GM19463 (cell line): ENCODE measurements at regions not wholly inside any gene's neighbourhood (a gene's known extent, or its start where the extent isn't known, plus 50 kb on each side); places are given as distances from the start of the nearest gene placed in this dataset.
"Not testable (repeated sequence)": the region's sequence is repeated elsewhere in the genome, so short reads cannot be mapped to it uniquely, and the experiment has no call there.

Source experiments
- ATAC-seq: cut with Tn5 transposase; IDR thresholded peaks from one replicate; pipeline ENCODE4 v1.9.1; 2021; ENCODE audit warnings: mild to moderate bottlenecking, moderate library complexity; ENCODE audit not compliant: unreplicated experiment

DNA sequence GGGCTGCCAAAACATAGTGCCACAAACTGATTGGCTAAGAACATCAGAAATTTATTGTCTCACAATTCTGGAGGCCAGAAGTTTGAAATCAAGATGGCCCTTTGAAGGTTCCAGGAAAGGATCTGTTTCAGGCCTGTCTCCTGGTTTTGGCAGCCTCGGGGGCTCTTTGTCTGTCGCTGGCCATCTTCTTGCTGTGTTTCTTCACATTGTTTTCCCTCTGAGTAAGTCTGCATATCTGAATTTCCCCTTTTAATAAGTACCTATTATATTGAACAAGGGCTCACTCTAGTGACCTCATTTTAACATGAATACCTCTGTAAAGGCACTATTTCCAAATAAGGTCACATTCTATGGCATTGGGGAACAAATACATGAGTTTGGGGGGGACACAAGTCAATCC is 467.1 kb upstream of the MGAT4C start:
- no peak for ATAC-seq

DNA sequence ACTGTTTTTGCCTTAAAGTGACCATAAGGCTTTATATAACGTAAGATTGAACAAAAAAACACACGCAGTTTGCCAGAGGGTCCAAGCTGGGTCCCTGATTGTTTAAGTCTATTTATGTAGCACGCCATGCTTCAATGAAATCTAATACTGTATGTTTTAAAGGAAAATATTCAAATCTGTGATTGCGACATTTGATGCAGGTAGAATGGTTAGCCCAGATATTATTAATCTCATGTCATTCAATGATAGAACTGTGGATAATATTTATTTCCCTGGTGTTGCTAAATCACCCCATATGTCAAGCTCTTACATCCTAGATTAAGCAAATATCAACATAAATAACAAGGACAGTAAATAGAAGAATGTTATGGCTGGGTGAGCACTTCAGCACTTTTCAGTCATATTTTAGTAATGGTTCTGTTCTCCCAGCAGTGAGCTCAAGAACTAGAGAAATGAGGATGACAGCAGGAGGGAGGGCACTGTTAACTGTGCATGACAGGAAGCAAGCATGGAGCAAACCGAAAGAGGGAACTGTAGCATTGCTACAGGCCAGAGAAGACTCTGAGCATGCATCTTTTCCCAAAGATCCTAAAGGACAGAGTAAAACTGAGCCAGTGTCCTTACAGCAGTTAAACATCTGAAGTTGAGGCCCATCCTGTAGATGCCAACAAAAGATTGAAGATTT is 465.7 kb upstream of the MGAT4C start:
- ATAC-seq, result no peak

DNA sequence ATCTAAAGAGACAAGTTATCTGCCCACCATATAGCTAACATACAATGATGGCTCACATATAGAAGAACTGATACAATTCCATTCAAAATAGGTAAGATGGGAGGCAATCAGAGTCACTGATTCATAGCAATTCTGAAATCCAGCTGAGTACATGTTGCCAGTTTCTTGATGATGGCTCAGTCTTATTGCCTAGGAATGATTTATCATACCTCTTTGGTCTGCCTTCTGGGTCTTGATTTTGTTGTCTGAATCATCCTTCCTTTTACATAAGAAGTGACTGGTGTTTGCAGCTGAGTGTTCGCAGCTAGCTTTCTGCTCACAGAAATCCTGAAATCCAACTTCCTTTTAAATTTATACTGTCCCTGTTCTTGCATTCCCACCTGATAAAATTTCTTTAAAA is 463.2 kb upstream of the MGAT4C start:
- ATAC-seq, result no peak

DNA sequence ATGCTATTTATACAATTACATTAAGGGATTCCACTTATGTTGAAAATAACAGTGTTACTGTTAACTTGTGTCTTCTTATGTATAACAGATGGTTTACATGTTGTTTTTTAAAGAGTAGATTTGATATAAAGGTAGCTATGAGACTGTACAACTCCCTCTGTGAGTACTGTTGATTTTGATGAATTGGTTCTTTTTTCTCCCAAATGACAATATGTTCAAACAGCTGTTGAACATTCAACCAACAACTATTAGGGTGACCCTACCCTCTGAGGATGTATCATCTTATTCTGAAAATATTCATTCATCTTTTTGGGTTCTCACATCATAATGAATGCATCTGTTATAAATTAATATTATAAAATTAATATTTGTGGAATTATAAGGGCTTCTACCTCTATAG is 456.9 kb upstream of the MGAT4C start:
- ATAC-seq, result no peak

DNA sequence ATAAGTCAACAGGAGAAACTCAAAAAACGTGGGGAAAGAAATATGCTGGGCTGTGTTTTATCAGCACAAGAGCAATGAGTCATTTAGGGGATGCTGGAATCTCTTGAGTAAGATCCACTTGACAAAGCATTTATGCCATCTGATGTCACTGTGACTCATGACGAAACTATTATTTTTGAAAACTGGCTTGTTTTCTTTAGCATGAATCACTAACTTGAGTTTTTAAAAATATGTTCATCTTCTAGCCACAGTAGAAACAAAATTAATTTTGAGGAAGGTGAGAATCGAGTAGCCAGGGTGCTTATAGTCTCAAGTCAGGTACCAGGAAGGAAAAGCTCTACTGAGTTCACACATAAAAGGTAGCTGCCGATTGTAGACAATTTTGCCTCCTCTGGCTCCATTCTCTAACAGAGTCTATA is 456.2 kb upstream of the MGAT4C start:
- ATAC-seq, result no peak

DNA sequence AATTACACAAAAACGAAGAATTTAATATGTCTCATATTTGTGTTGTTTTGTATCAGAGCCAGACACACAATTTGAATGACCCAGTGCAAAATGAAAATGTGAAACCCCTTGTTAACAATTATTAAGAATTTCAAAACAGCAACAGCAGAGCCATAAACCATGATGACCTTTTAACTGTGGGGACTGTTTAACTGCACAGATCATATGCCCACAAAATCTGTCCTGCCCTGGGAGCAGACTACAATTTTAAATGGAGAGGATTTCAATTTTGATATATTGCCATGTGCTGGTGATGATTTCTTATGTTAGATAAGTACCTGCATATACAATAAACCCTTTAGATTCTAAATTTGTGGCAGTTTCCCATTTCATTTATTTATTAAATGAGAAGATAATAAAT is 455.5 kb upstream of the MGAT4C start:
- no peak for ATAC-seq

DNA sequence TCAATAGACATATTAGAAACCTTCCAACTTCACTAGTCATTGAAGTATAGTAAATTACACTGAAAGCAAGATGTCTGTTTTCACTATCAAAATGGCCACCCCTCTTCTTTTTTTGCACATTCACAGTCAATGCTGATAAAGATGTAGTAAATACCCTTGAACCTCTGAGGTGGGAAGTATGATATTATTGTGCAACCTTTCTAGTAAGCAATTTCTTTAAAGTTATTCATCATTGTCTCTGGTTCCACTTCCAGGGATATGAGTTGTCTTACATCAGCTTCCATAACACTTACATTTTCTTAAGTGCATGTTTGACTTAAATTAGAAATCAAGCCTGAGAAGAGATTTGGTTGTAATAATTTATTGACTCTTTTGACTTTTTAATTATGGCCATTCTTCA is 453.9 kb upstream of the MGAT4C start:
- no peak for ATAC-seq

DNA sequence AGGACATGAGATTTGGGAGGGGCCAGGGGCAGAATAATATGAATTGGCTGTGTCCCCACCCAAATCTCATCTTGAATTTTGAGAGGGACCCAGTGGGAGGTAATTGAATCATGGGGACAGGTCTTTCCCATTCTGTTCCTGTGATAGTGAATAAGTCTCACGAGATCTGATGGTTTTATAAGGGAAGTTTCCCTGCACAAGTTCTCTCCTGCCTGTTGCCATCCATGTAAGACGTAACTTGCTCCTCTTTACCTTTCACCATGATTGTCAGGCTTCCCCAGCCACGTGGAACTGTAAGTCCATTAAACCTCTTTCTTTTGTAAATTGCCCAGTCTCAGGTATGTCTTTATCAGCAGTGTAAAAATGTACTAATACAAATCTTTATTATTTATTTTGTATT is 452.8 kb upstream of the MGAT4C start:
- not testable (repeated sequence) for ATAC-seq

DNA sequence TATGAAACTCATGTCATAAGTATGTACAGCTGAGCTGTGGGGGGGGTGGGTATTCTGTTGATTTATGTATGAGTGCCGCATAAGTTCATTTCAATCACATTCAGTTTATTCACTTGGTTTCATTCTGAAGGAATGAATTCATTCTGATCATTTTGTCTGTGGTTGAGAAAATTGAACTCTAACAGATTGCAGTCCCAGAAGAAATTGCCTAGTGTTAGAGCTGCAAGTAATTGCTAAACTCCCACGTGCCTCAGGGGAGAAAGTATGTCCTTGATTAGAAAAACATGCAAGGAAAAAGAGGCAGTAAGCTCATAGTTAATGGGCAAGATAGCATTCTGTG is 442.4 kb upstream of the MGAT4C start:
- ATAC-seq, result no peak

DNA sequence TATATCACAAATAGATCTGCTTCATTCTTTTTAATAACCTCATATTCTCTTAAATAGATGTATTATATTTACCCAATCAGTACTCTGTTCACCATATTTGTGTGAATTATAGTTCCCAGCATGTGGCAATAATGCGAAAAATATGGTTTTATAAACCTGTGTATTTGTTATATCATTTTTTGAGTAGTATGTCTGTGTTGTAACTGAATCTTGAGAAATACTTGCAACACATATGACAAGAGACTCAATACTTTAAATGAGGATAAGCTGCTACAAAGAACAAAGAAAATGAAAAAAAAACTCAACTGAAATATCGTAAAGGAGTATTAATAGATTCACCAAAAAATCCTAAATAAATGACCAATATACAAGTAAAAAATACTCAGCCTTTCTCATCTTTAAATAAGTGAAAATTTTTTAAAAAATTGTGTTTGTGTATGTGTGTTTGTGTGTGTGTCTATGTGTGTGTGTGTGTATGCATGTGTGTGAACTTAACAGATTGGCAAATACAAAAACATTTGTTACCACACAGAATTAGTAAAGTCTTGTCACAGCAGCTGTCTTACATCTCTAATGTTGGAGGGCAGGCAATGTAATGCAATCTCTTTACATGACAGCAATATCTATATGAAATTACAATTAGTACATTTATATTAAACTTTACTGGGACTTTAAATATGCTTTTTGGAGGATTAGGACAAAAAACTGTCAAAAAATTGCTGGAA is 441.9 kb upstream of the MGAT4C start:
- no peak for ATAC-seq

DNA sequence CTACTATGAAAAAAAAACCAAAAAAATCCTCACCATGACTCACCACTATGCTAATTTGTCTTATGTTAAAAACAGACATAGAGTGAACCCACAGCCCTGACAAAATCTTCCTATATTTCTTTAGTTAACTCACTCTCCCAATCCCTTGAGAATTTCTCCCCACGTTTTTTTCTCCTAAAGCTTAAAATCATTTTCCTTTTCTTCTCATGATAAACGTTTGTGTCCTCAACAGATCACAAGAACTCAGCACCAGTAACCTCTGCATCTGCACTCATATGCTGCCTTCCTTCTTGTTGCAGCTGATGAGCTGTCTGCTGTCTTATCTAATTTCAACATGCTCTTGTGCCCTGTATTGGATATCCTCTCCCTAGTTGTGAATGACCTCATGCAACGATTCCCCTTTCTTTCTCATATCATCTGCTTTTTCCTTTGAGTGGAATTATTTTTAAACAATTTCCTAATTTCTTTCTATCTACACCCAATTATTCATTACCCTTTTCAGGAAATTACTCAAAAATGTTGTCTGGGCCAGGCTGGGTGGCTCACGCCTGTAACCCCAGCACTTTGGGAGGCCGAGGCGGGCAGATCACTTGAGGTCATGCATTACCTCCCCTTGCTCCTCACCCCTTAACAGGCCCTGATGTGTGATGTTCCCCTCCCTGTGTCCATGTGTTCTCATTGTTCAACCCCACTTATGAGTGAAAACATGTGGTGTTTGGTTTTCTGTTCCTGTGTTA is 427.5 kb upstream of the MGAT4C start:
- ATAC-seq, result no peak

DNA sequence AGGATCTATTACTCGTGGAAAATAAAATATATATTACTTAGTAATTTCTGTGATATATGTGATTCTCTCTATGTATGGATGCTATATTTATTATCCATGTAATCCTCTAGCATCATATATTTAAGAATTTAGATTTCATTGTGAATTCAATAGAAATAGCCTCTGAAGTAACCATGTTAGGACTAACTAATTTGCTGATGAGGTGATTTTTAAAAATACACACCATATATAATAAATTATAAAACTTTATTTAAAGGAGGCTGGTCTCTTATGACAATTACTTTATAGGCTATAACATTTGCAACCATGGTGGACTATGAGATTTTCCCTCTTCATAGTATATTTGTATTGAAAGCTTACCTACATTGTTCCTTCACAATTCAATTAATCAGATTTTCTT is 424.9 kb upstream of the MGAT4C start:
- ATAC-seq, result no peak

DNA sequence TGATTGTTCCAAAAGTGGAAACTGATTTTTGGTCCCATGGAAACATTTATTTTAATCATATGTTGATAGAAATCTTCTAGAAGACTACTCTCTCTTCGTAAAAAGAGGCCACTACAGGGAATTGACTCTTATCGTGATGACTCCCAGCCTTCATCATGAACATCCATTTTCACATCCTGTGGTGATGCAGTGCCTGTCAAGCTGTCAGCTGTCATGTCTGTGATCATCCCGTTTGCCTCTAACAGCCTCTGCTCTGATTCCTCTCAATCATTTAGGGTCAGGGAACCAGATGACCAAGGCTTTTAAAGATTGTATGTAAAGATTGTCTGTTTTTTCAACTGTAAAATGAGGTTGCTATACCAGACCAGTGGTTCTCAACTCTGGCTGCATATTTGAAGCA is 419.0 kb upstream of the MGAT4C start:
- no peak for ATAC-seq

DNA sequence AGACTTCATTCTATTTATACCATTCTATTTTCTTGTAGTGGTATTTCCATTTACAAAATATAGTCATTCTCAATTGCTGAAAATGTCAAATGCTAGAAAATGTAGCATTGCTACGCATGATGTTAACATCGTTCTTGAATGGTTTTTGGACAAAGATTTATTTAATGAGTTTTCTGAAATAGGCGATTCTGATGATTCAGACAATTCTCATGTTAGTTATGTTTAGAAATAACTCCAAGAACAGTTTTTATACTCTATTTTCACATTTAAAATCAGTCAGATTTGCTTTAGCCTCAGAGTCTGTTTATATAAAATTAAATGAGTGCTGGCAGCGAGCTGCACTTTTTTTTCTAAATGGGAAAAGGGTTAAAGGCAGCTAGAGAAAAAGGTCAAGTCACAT is 414.8 kb upstream of the MGAT4C start:
- no peak for ATAC-seq

DNA sequence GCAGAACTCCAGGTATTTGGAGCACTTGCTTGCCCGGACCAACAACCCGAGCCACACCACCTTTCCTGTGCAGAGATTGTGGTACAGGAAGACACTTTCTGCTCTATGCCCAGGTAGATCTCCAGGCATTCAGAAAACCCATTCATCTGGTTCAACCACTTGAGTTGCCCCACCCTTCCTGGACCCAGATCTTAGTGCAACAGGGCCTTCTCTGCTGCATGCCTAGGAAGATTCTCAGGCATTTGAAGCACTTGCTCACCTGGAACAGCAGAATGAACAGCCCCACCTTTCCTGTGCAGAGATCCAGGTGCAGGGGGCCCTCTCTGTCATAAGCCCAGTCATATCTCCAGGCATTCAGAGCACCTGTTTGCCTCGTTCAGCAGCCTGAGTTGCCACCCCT is 412.8 kb upstream of the MGAT4C start:
- ATAC-seq, result no peak

DNA sequence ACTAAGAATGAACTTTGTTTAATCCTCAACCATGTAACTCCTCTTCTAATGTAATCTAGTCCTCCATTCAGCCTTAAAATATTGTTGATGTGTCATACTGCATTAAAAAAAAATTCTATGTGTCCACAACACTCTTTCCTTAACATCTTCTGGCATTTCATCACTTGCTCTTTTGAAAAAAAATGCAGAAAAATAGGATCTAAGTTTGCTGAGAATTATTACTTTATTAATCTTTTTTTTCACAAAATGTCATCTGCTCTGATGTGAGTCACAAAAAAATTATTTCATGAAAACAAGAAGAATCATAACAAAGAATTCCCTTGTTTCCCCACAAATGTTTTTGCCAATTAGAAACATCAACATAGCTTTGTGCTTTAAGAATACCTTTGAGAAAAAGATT is 410.1 kb upstream of the MGAT4C start:
- no peak for ATAC-seq

DNA sequence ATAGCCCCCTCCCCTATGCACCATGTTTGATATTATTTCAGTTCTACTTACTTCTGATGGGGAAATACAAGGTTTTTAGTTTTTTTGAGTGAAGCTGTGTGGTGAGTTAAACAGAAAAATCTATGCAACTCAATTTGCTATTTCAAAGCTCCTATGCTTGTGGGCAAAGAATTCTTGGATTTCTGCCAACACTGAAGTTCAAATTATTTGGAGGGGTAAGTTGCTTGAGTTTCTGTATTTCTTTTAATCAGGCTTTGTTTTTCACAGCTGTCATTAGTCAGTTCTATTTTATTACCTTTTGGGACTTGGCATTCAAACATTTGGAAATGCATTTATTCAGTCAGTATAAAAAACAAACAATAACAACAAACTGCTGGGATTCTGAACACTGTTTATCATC is 407.5 kb upstream of the MGAT4C start:
- no peak for ATAC-seq

DNA sequence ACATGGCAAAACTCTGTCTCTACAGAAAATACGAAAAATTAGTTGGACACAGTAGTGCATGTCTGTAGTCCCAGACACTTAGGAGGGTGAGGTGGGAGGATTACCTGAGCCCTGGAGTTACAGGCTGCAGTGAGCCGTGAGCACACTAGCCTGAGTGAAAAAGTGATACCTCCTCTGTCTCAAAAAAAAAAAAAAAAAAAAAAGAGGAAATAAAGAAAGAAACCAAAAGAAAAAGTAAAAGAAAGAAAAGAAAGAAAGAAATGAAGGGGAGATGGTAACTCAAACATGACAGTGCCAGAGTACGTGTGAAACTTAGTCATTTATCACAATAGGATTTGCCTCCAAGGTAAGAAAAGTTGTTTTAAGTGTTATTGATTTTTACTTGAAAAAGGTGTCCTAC is 407.0 kb upstream of the MGAT4C start:
- ATAC-seq, result no peak

DNA sequence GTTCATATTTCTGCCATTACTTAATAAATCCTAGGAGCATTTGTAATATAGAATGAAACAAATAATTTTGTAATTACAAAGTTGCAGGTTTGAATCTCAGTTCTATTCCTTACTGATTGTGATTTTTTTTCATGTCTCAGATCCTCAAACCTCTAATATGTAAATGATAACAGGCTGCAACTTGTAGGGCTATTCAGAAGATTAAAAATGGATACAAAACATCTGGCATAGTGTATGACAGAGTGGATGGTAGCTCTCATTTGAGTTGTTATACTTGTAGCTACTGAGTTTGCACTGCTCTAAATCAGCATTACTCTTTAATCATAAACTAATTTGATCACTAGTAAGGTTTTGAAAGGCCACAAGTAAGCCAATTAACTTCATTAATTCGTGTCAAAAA is 406.3 kb upstream of the MGAT4C start:
- no peak for ATAC-seq

DNA sequence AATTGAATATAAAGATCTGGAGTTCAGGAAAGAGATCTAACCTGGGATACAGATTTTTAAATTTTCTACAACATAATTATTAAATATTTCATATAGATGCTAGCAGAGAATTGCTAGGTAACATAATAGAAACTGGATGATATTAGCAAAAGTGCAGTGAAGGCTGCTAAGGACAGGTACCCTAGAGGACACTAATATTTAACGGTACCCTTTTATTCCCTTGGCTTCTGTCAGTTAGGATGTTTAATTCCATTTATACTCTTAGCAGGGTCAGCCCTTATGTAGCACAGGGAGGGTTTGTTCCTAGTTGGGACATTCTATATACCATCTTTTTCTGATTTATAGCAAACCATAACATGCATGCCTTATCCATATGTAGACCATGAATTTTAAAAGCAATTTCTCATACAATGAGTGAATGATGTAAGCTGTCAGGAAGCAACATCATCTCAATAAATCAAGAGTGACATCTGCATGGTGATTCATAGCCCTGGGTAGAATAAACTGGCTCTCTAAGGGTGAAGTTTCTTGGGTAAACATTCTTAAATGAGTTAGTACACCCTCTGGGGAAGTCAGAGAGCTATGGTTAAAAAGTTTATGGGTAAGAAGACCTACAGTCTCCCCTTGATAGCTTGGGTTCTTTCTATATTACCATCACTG is 404.4 kb upstream of the MGAT4C start:
- ATAC-seq, result no peak

DNA sequence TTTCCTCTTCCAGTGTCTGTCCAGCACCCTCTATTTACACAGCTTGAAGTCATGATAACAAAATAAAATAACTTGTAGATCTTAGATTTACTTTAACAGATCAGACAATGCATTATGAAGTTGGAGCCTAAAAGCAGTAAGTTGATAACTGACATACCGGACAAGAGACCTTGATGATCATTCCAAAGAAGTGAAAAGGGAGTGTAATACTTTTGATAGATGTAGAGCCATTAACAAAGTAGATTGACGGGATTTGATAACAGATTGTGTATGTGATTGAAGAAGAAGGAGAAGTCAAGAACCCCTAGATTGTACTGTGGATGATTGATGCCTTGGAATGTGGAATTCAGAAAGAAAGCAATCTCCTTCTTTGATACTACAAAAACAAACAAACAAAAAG is 403.8 kb upstream of the MGAT4C start:
- ATAC-seq, result no peak

DNA sequence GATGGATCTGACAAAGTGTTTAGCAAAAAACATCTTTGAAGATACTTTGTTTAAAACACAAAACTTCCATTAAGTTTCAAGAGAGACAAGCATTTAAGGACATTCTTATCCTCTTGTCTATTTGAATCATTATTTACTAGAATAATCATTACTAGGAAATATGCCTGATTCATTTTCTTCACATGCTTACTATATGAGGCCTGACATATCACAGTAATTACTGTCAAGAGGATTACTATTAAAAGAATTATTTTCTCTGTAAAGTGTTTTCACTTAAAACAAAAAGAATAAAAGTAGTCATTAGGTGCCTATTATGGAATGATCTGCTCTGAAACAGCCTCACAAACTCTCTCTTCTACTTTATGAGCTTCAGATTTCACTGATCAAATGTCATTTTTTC is 402.1 kb upstream of the MGAT4C start:
- no peak for ATAC-seq
